ENCODE measurements at regions not wholly inside any gene's neighbourhood (a gene's known extent, or its start where the extent isn't known, plus 50 kb on each side); places are given as distances from the start of the nearest gene placed in this dataset.

DNA sequence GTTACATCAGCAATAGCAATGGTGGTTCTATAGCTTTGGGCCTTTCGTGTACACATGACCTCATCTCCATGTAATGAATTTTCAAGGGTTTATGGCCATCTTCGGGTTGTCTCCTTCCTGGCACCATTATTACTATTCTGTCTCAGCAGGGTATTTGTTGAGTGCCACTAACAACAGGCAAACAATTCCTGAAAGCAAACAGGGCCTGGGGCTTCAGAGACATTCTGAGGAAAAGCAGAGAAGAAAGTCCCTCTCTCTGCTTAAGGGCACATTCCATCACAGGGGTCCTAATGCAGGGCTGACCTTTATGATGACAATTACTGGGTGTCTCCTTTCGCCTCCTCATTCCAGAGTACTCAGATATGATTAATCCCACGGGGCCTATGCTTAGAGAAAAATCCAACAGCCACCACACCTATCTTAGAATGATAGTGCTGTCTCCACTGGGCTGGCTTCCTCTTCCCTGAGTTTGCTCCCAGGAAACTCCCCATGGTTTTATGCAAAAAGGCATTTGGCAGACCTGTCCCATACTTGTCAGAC, 540.2 kb upstream of the ZNF462 start:
- H3K4me3 ChIP-seq (ENCODE audit: low read length in 3 of 3), result no peak overlapping the region
- no peak overlapping the region for H3K27ac ChIP-seq (ENCODE audit: low read depth in 2 of 2, low read length in 2 of 2)
- intact Hi-C loops (cut with DNase I), result no loop called here
- H3K9ac ChIP-seq (ENCODE audit: low read length in 3 of 3), result no peak overlapping the region
- H3K4me1 ChIP-seq (ENCODE audit: control insufficient read depth in 2 of 3, insufficient read depth in 2 of 3, low read depth in 1 of 3, low read length in 3 of 3), result no peaks in the 10 kb centered on the region
- H3K27me3 ChIP-seq (ENCODE audit: control insufficient read depth, insufficient read depth, low read length), result no peaks in the 10 kb centered on the region
- FAIRE-seq (no peak), DNase-seq (no peak)
- TF ChIP-seq, protein P1, sequence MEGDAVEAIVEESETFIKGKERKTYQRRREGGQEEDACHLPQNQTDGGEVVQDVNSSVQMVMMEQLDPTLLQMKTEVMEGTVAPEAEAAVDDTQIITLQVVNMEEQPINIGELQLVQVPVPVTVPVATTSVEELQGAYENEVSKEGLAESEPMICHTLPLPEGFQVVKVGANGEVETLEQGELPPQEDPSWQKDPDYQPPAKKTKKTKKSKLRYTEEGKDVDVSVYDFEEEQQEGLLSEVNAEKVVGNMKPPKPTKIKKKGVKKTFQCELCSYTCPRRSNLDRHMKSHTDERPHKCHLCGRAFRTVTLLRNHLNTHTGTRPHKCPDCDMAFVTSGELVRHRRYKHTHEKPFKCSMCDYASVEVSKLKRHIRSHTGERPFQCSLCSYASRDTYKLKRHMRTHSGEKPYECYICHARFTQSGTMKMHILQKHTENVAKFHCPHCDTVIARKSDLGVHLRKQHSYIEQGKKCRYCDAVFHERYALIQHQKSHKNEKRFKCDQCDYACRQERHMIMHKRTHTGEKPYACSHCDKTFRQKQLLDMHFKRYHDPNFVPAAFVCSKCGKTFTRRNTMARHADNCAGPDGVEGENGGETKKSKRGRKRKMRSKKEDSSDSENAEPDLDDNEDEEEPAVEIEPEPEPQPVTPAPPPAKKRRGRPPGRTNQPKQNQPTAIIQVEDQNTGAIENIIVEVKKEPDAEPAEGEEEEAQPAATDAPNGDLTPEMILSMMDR (IDR thresholded peaks at IDR 0.05; ENCODE audit: borderline replicate concordance, extremely low read depth, insufficient read depth), result no peak
- no peaks in the 10 kb centered on the region for H3K36me3 ChIP-seq (ENCODE audit: control insufficient read depth in 2 of 3, insufficient read depth in 3 of 3, low read length in 3 of 3)
- no peaks in the 10 kb centered on the region for H3K9me3 ChIP-seq (ENCODE audit: control insufficient read depth in 2 of 3, insufficient read depth in 1 of 3, low read length in 3 of 3)

DNA sequence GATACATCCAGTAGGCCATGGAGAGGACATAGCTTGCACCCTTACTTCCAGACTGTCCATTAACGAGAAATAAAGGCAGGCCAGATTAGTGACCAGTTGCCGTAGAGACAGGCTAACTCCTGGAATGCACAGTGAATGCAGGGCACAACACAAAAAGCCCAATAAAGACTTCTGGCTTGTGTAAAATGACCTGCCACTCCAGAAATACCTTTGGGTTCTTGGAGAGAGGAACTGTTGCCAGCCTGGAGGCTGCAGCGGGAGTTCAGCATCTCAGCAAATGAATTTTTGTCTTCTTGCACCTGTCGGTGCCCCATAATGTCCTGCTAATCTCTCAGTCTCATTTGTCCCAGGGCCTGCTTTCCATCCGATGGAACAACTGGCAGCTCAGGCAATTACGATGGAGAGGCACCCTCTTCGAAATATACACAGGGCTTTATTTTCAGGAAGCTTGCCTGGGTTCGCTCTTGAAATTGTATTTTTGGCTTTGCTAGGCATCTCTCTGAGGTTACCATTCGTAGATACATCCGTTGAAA, 538.8 kb upstream of the ZNF462 start:
- intact Hi-C loops (cut with DNase I), result no loop called here
- no peaks in the 10 kb centered on the region for H3K36me3 ChIP-seq (ENCODE audit: control insufficient read depth in 2 of 3, insufficient read depth in 3 of 3, low read length in 3 of 3)
- FAIRE-seq, result no peak

DNA sequence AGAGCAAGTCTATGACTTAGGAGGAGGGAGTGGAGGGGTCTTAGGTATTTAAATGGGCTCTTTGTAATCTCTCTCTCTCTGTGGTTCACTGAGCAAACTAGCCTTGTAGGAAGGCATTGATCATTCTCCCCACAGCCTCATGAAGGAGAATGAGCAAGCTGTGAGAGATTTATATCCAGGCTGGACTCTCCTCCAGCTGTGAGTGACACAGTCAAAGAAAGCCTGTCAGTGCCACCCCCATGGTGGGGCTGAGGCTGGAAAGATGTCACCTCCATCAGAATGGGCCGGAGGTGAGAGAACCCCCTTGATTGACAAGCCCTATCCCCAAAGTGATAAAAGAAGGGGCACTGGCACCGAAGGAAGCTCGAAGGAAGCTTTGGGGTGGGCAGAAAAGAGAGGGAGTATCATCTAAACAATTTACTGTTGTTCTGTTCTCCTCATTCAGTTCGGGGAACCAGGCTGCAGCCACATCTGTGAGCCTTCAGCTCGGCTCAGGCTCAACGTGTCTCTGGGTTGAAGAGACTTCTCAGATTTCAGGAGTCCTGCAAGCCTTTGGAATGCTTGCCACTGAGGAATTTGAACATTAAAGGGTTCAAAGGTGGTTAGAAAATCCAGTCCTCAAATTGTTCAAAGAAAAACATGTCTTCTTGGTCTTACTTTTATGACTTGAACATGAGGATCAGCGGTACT, 538.2 kb upstream of the ZNF462 start:
- TF ChIP-seq, protein P1 (IDR thresholded peaks at IDR 0.05; ENCODE audit: borderline replicate concordance, extremely low read depth, insufficient read depth), result no peak
- DNase-seq, result peak in 4 of 5 donors; percentile 50 to 79 (median 64)

More for the DNA sequence above, 538.8 kb upstream of the ZNF462 start:
- no peaks in the 10 kb centered on the region for H3K9me3 ChIP-seq (ENCODE audit: control insufficient read depth in 2 of 3, insufficient read depth in 1 of 3, low read length in 3 of 3)
- DNase-seq, result no peak
- H3K27me3 ChIP-seq (ENCODE audit: control insufficient read depth, insufficient read depth, low read length), result no peaks in the 10 kb centered on the region
- no peaks in the 10 kb centered on the region for H3K4me1 ChIP-seq (ENCODE audit: control insufficient read depth in 2 of 3, insufficient read depth in 2 of 3, low read depth in 1 of 3, low read length in 3 of 3)
- no peak overlapping the region for H3K4me3 ChIP-seq (ENCODE audit: low read length in 3 of 3)
- no peak overlapping the region for H3K27ac ChIP-seq (ENCODE audit: low read depth in 2 of 2, low read length in 2 of 2)
- TF ChIP-seq, protein P1 (IDR thresholded peaks at IDR 0.05; ENCODE audit: borderline replicate concordance, extremely low read depth, insufficient read depth), result no peak
- no peak overlapping the region for H3K9ac ChIP-seq (ENCODE audit: low read length in 3 of 3)

More for the DNA sequence above, 538.2 kb upstream of the ZNF462 start:
- intact Hi-C loops (cut with DNase I), result no loop called here
- H3K27me3 ChIP-seq (ENCODE audit: control insufficient read depth, insufficient read depth, low read length), result no peaks in the 10 kb centered on the region
- no peaks in the 10 kb centered on the region for H3K4me1 ChIP-seq (ENCODE audit: control insufficient read depth in 2 of 3, insufficient read depth in 2 of 3, low read depth in 1 of 3, low read length in 3 of 3)
- no peak overlapping the region for H3K27ac ChIP-seq (ENCODE audit: low read depth in 2 of 2, low read length in 2 of 2)
- no peaks in the 10 kb centered on the region for H3K36me3 ChIP-seq (ENCODE audit: control insufficient read depth in 2 of 3, insufficient read depth in 3 of 3, low read length in 3 of 3)
- no peak overlapping the region for H3K9ac ChIP-seq (ENCODE audit: low read length in 3 of 3)
- H3K9me3 ChIP-seq (ENCODE audit: control insufficient read depth in 2 of 3, insufficient read depth in 1 of 3, low read length in 3 of 3), result no peaks in the 10 kb centered on the region
- FAIRE-seq, result no peak
- H3K4me3 ChIP-seq (ENCODE audit: low read length in 3 of 3), result no peak overlapping the region

All from kidney (tissue), 13 donors.